K562 (cell line): ENCODE measurements at regions not wholly inside any gene's neighbourhood (a gene's known extent, or its start where the extent isn't known, plus 50 kb on each side); places are given as distances from the start of the nearest gene placed in this dataset.
"Not testable (repeated sequence)": the region's sequence is repeated elsewhere in the genome, so short reads cannot be mapped to it uniquely, and the experiment has no call there.

Experiments used
- CREB1 ChIP-seq, 2 experiments: sonication (generic) in 1 of 2; formaldehyde crosslinking in 1 of 2; IDR thresholded peaks; 2 replicates each; pipeline versions ENCODE4 v1.6.1 to v1.8.0; 2012 to 2022; ENCODE audit warnings: inconsistent platforms in 1 of 2, mild to moderate bottlenecking in 1 of 2, missing genetic modification reagents in 1 of 2, moderate library complexity in 1 of 2
- FOXA1 ChIP-seq: fragments of 450-650 bp; IDR thresholded peaks from 2 replicates; pipeline ENCODE4 v1.6.1; 2016; ENCODE audit warnings: mild to moderate bottlenecking, borderline replicate concordance
- HOMEZ ChIP-seq: fragments of 250-450 bp; sonication (Bioruptor Pico); IDR thresholded peaks from 2 replicates; pipeline ENCODE4 v1.4.0; 2020; ENCODE audit warnings: mild to moderate bottlenecking, moderate library complexity
- NRF1 ChIP-seq, 2 experiments: fragments of 450-650 bp; IDR thresholded peaks in 1 of 2; conservative IDR thresholded peaks in 1 of 2; 2 replicates each; pipeline ENCODE4 v1.6.1; 2014; ENCODE audit warnings: mild to moderate bottlenecking in 2 of 2
- POLR2A ChIP-seq: fragments of 450-650 bp; conservative IDR thresholded peaks from 2 replicates; pipeline ENCODE4 v1.6.1; 2016
- SOX6 ChIP-seq: fragments of 450-650 bp; IDR thresholded peaks from 2 replicates; pipeline ENCODE4 v1.6.1; 2014; ENCODE audit warnings: mild to moderate bottlenecking
- ZNF3 ChIP-seq: fragments of 250-450 bp; sonication (Bioruptor Pico); IDR thresholded peaks from 2 replicates; pipeline ENCODE4 v1.5.0; 2021; ENCODE audit warnings: mild to moderate bottlenecking, moderate library complexity

GRCh38 chr1:144516906-144517305 is 55.4 kb upstream of the NBPF15 start:
- not testable (repeated sequence) for TF ChIP-seq SOX6; NRF1 (conservative IDR thresholded peaks at IDR 0.05 in 1 of 2, IDR thresholded peaks at IDR 0.05 in 1 of 2); ZNF3 (CRISPR knock-in tag); HOMEZ (CRISPR knock-in tag); POLR2A; CREB1 (IDR thresholded peaks at IDR 0.05); CREB1 (CRISPR knock-in tag; IDR thresholded peaks at IDR 0.05); FOXA1
